LNCaP clone FGC (cell line): ENCODE measurements at regions not wholly inside any gene's neighbourhood (a gene's known extent, or its start where the extent isn't known, plus 50 kb on each side); places are given as distances from the start of the nearest gene placed in this dataset.

Experiments
- DNase-seq: peaks from one replicate; pipeline ENCODE4 v3.0.0-alpha.2; 2011; ENCODE audit warnings: low read depth
- H3K4me3 ChIP-seq: 2 replicates; pipeline ENCODE4 v1.5.1; 2011; ENCODE audit warnings: mild to moderate bottlenecking, low read depth, low read length, control low read depth
- TF ChIP-seq, protein P1 (sequence below): IDR thresholded peaks from 2 replicates; pipeline ENCODE4 v1.5.1; 2012; ENCODE audit warnings: mild to moderate bottlenecking; ENCODE audit not compliant: control insufficient read depth, insufficient read depth; ENCODE audit errors: extremely low read depth

DNA sequence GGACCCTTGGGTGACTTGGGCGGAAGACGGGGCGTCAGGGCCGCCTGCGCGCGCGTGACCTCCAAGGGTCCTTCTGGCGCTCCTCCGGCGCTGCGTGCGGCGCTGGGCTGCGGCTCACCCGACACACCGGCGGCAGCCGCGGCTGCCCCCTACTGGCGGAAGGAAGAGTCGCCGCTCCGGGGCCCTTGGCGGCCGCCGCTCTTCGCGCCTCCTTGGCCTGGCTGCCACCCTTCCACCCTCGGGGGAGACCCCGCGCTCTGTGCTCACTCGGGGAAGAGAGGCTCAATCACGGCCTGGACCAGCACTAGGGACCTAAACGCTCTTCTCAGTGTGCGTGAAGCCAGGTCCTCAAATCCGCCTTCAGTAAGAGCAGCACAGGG is 89.7 kb downstream of the DMRTA2 start:
- TF ChIP-seq, protein P1, sequence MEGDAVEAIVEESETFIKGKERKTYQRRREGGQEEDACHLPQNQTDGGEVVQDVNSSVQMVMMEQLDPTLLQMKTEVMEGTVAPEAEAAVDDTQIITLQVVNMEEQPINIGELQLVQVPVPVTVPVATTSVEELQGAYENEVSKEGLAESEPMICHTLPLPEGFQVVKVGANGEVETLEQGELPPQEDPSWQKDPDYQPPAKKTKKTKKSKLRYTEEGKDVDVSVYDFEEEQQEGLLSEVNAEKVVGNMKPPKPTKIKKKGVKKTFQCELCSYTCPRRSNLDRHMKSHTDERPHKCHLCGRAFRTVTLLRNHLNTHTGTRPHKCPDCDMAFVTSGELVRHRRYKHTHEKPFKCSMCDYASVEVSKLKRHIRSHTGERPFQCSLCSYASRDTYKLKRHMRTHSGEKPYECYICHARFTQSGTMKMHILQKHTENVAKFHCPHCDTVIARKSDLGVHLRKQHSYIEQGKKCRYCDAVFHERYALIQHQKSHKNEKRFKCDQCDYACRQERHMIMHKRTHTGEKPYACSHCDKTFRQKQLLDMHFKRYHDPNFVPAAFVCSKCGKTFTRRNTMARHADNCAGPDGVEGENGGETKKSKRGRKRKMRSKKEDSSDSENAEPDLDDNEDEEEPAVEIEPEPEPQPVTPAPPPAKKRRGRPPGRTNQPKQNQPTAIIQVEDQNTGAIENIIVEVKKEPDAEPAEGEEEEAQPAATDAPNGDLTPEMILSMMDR: peak; percentile 74
- peak overlapping the region; percentile 54 for H3K4me3 ChIP-seq

DNA sequence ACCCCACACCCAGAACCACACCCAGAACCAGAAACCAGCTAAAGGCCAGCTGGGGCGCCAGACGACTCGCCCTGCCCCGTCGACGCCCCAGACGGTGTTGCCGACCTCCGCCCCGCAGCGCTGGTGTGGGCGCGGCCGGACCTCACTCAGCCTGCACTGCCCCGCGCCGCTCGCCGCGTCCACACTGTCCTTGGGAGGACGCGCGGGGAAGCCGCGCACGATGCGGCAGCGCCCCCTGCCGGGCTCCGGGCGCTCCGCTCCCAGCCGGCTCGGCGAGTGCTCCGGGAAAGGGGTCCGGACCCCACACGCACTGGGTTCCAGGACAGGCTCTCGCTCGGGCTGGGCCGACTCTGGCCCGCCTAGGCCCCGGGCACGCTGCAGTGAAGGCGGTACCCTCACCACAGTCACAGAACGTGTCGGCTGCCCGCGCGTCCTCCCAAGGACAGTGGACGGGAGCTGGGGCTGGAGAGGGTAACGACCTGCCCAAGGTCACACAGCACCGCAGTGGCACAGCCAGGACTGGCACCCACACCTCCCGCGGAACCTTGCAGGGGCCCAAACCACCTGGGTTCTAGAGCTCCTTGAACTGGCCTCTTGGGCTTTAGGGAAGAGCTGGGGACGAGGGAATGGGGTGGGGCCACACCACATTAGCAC is 90.2 kb downstream of the DMRTA2 start:
- H3K4me3 ChIP-seq: peak overlapping the region; percentile 54
- TF ChIP-seq, protein P1: peak; percentile 84
- DNase-seq: no peak

More for the DNA sequence above, 89.7 kb downstream of the DMRTA2 start:
- no peak for DNase-seq

DNA sequence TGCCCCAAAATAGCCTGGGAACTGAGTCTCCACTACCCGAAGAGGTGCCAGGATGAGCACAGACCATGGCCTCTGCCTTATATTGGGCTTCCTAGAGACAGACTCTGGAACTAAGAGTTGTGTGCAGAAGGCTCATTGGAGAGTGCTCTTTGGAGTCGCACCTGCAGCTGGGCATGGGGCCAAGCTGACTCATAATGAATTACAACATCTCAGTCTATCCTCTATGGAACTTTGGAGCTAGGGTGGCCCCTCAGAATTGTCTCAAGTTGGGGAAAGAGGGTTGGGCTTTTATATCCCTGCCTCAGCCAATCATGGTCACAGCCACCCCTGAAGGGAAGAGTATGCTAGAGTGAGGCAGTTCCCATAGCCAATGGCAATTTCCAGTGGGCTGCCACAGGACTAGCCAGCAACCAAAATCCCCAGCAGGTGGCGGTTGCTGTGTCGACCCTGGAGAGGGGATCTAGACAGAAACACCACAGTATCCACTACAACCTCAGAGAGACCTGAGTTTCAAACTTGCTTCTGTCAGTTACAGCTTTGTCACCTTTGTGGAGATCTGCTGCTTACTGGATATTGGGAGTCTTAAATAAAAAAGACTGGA is 93.8 kb downstream of the DMRTA2 start:
- TF ChIP-seq, protein P1: no peak
- DNase-seq: no peak
- no peak overlapping the region for H3K4me3 ChIP-seq

DNA sequence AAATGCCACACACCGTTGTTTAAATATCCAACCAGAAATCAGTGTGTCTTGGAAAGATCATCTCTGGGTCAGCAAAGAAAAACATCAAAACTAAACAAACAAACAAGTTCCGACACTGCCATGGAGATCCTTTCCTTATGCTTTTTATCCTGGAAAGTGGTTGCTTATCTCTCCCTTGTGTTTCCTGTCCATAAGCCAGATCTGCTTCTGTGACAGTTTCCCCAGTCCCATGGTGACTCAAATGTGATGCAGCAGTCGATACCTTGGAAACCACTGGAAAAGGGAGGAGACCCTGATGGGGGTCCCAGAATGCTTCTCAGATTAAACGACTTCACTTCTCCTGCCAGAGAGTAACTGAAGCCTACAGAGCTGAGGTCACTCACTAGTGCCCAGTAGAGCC is 94.7 kb downstream of the DMRTA2 start:
- no peak for DNase-seq
- H3K4me3 ChIP-seq: no peak overlapping the region
- TF ChIP-seq, protein P1: no peak

DNA sequence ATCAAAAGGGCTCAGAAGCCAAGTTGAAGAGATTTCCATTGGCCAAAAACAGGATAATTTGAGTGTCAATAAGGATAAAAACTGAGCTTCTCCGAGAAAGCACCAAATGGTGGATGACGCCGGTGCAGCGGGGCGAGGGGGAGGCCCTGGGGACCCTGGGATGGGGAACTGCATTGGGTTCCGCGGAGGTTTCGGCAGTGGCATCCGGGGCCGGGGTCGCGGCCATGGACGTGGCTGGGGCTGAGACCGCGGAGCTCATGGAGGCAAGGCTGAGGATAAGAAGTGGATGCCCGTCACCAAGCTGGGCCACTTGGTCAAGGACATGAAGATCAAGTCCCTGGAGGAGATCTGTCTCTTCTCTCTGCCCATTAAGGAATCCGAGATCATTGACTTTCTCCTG is 97.2 kb downstream of the DMRTA2 start:
- TF ChIP-seq, protein P1: no peak
- no peak overlapping the region for H3K4me3 ChIP-seq
- DNase-seq: no peak

DNA sequence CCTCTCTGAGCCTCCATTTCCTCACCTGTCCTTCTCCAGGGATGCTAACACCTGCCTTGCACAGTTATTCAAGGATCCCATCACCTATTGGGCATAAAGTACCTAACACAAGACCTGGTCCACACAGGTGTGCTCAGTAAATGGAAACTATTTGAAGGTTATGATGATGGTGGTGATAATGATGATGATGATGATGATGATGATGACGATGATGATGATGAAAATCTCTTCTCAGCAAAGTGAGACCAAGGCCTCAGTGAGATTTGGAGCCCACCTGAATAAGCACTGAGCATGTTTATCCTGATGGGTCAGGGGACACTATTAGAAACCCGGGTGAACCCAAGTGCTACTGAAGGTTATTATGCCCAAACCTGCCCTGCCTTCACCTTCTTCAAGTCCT is 100.7 kb downstream of the DMRTA2 start:
- H3K4me3 ChIP-seq: no peak overlapping the region
- TF ChIP-seq, protein P1: no peak
- no peak for DNase-seq

DNA sequence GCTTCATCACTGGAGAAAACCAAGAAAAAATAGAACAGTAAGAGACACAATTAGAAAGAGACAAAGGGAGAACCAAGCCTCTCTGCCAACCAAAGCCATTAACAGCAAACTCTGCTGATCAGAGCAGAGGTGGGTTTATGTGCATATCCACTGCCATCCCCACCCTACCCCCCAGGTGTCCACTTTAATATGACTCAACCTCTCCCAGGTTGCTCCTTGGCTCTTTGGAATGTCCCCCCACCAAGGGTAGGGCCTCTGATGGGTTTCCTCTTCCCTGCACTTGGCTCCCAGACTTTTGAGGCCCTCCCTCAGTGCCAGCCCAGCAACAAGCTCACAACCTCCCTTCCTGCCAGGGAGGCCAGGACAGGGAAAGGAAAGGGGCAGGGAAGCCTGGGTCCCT is 104.8 kb downstream of the DMRTA2 start:
- TF ChIP-seq, protein P1: no peak
- H3K4me3 ChIP-seq: no peak overlapping the region
- DNase-seq: no peak
